ENCODE measurements at regions not wholly inside any gene's neighbourhood (a gene's known extent, or its start where the extent isn't known, plus 50 kb on each side); places are given as distances from the start of the nearest gene placed in this dataset.
"Not testable (repeated sequence)": the region's sequence is repeated elsewhere in the genome, so short reads cannot be mapped to it uniquely, and the experiment has no call there.

GRCh38 chr17:79560527-79560926, 50.3 kb downstream of the RBFOX3 start:
- DNase-seq: no peak

GRCh38 chr17:79559111-79559887, 51.6 kb downstream of the RBFOX3 start:
- DNase-seq: no peak

GRCh38 chr17:79558091-79558900, 52.6 kb downstream of the RBFOX3 start:
- DNase-seq: no peak

- no peak for DNase-seq
Measured at GRCh38 chr17:79557276-79558090, 53.4 kb downstream of the RBFOX3 start.

- no peak for DNase-seq
Measured at GRCh38 chr17:79556271-79556670, 54.6 kb downstream of the RBFOX3 start.

- no peak for DNase-seq
Measured at GRCh38 chr17:79555543-79555942, 55.3 kb downstream of the RBFOX3 start.

GRCh38 chr17:79554346-79554745, 56.5 kb downstream of the RBFOX3 start:
- not testable (repeated sequence) for DNase-seq

GRCh38 chr17:79552824-79553223, 58.0 kb downstream of the RBFOX3 start:
- DNase-seq: no peak

GRCh38 chr17:79552405-79552804, 58.4 kb downstream of the RBFOX3 start:
- DNase-seq: no peak

GRCh38 chr17:79549141-79549915, 61.5 kb downstream of the RBFOX3 start:
- DNase-seq: no peak

- DNase-seq: no peak
Measured at GRCh38 chr17:79548116-79548515, 62.7 kb downstream of the RBFOX3 start.

- DNase-seq: no peak
Measured at GRCh38 chr17:79547586-79547985, 63.3 kb downstream of the RBFOX3 start.

GRCh38 chr17:79547171-79547570, 63.7 kb downstream of the RBFOX3 start:
- not testable (repeated sequence) for DNase-seq

- no peak for DNase-seq
Measured at GRCh38 chr17:79546386-79546785, 64.5 kb downstream of the RBFOX3 start.

GRCh38 chr17:79545251-79546005, 65.4 kb downstream of the RBFOX3 start:
- DNase-seq: no peak

- no peak for DNase-seq
Measured at GRCh38 chr17:79544142-79544914, 66.5 kb downstream of the RBFOX3 start.

GRCh38 chr17:79543531-79543930, 67.3 kb downstream of the RBFOX3 start:
- no peak for DNase-seq

- DNase-seq: no peak
Measured at GRCh38 chr17:79542718-79543117, 68.1 kb downstream of the RBFOX3 start.

GRCh38 chr17:79541056-79541850, 69.6 kb downstream of the RBFOX3 start:
- DNase-seq: no peak
